Keratinocyte (primary cell): ENCODE measurements at regions not wholly inside any gene's neighbourhood (a gene's known extent, or its start where the extent isn't known, plus 50 kb on each side); places are given as distances from the start of the nearest gene placed in this dataset.

Experiments
- DNase-seq: peaks from one replicate; pipeline ENCODE4 v3.0.0-alpha.2; 2011; ENCODE audit warnings: low read depth, missing footprints, low spot score
- FAIRE-seq: peaks from 2 replicates; lab custom pipeline; 2011; peaks lifted over from hg19 to GRCh38; lab: Jason Lieb, UNC
- H2AFZ ChIP-seq: 2 replicates; pipeline ENCODE4 v1.6.0; 2012; ENCODE audit warnings: low read length, control low read depth, inconsistent platforms; ENCODE audit not compliant: control insufficient read depth
- H3K27ac ChIP-seq: 2 replicates; pipeline ENCODE4 v1.5.1; 2011; ENCODE audit warnings: low read length; ENCODE audit not compliant: control insufficient read depth, insufficient read depth
- H3K27me3 ChIP-seq: 3 replicates; pipeline ENCODE4 v1.6.0; 2011; ENCODE audit warnings: low read length; ENCODE audit not compliant: control insufficient read depth, insufficient read depth; ENCODE audit errors: extremely low read depth
- H3K36me3 ChIP-seq, 2 experiments: 2 replicates in 1 of 2; 3 replicates in 1 of 2; pipeline ENCODE4 v1.5.1; 2011; ENCODE audit warnings: low read length in 2 of 2, mild to moderate bottlenecking in 1 of 2; ENCODE audit not compliant: control insufficient read depth in 2 of 2, insufficient read depth in 2 of 2; ENCODE audit errors: extremely low read depth in 1 of 2
- H3K4me1 ChIP-seq: 3 replicates; pipeline ENCODE4 v1.5.1; 2011; ENCODE audit warnings: low read length; ENCODE audit not compliant: control insufficient read depth, insufficient read depth; ENCODE audit errors: extremely low read depth
- H3K4me2 ChIP-seq: 3 replicates; pipeline ENCODE4 v1.6.0; 2011; ENCODE audit warnings: low read depth, low read length; ENCODE audit not compliant: control insufficient read depth, insufficient read depth; ENCODE audit errors: extremely low read depth
- H3K4me3 ChIP-seq, 3 experiments: fragments of 200-600 bp in 1 of 3; sonication (generic) in 1 of 3; 2 replicates in 2 of 3; 3 replicates in 1 of 3; pipeline ENCODE4 v1.5.1; 2011 to 2016; ENCODE audit warnings: low read length in 3 of 3, mild to moderate bottlenecking in 3 of 3, control low read depth in 2 of 3, inconsistent platforms in 1 of 3, low read depth in 1 of 3, mixed read lengths in 1 of 3, mixed run types in 1 of 3, moderate library complexity in 1 of 3; ENCODE audit not compliant: control insufficient read depth in 2 of 3, insufficient read depth in 2 of 3; ENCODE audit errors: extremely low read depth in 1 of 3
- H3K79me2 ChIP-seq: 2 replicates; pipeline ENCODE4 v1.6.0; 2012; ENCODE audit warnings: low read length; ENCODE audit not compliant: control insufficient read depth, insufficient read depth
- H3K9ac ChIP-seq: 3 replicates; pipeline ENCODE4 v1.6.0; 2011; ENCODE audit warnings: low read length; ENCODE audit not compliant: control insufficient read depth, insufficient read depth; ENCODE audit errors: extremely low read depth
- H3K9me1 ChIP-seq: 3 replicates; pipeline ENCODE4 v1.6.0; 2011; ENCODE audit warnings: low read length; ENCODE audit not compliant: control insufficient read depth, insufficient read depth; ENCODE audit errors: extremely low read depth
- H3K9me3 ChIP-seq: 2 replicates; pipeline ENCODE4 v1.5.1; 2012; ENCODE audit warnings: low read depth, low read length; ENCODE audit not compliant: control insufficient read depth
- H4K20me1 ChIP-seq: 3 replicates; pipeline ENCODE4 v1.6.0; 2011; ENCODE audit warnings: low read length; ENCODE audit not compliant: control insufficient read depth, insufficient read depth; ENCODE audit errors: extremely low read depth
- CTCF ChIP-seq, 3 experiments: IDR thresholded peaks in 1 of 3; conservative IDR thresholded peaks in 1 of 3; optimal IDR thresholded peaks in 1 of 3; 2 replicates in 2 of 3; 3 replicates in 1 of 3; pipeline versions ENCODE3 to v1.5.1; 2011; ENCODE audit warnings: low read length in 3 of 3, mild to moderate bottlenecking in 3 of 3, moderate library complexity in 2 of 3, control low read depth in 1 of 3, inconsistent platforms in 1 of 3; ENCODE audit not compliant: insufficient read depth in 2 of 3; ENCODE audit errors: extremely low read depth in 1 of 3
- EZH2 ChIP-seq: IDR thresholded peaks from one replicate; pipeline ENCODE4 v1.6.1; 2012; ENCODE audit warnings: inconsistent platforms, mild to moderate bottlenecking, low read length, moderate library complexity
- dilution Hi-C: fragments of 300-500 bp; cut with MboI; formaldehyde crosslinking; loops from one replicate; pipeline ENCODE4 v1.7.0; 2020; ENCODE audit warnings: low sequenced_read_pairs; ENCODE audit not compliant: extremely low pct_ligation_motif_present

GRCh38 chr7:91598791-91599190 is 281.7 kb downstream of the MTERF1 start:
- no peak overlapping the region for H3K9ac ChIP-seq
- DNase-seq (no peak), FAIRE-seq (no peak)
- H4K20me1 ChIP-seq: no peaks in the 10 kb centered on the region
- no peak overlapping the region for H3K4me3 ChIP-seq
- H3K79me2 ChIP-seq: no peaks in the 10 kb centered on the region
- H3K4me2 ChIP-seq: no peak overlapping the region
- dilution Hi-C loops: no loop called here
- no peak overlapping the region for H3K27ac ChIP-seq
- no peak overlapping the region for H2AFZ ChIP-seq
- no peaks in the 10 kb centered on the region for H3K27me3 ChIP-seq
- H3K9me3 ChIP-seq: no peaks in the 10 kb centered on the region
- TF ChIP-seq CTCF (optimal IDR thresholded peaks at IDR 0.05 in 1 of 3, IDR thresholded peaks at IDR 0.05 in 1 of 3, conservative IDR thresholded peaks at IDR 0.05 in 1 of 3; ENCODE audit: extremely low read depth in 1 of 3, insufficient read depth in 2 of 3, low read length in 3 of 3) (no peak), EZH2 (no peak)
- no peaks in the 10 kb centered on the region for H3K36me3 ChIP-seq
- no peaks in the 10 kb centered on the region for H3K4me1 ChIP-seq
- H3K9me1 ChIP-seq: no peaks in the 10 kb centered on the region

- no peak for DNase-seq
- H4K20me1 ChIP-seq: no peaks in the 10 kb centered on the region
- TF ChIP-seq CTCF (optimal IDR thresholded peaks at IDR 0.05 in 1 of 3, IDR thresholded peaks at IDR 0.05 in 1 of 3, conservative IDR thresholded peaks at IDR 0.05 in 1 of 3; ENCODE audit: extremely low read depth in 1 of 3, insufficient read depth in 2 of 3, low read length in 3 of 3): no peak
- no peak for TF ChIP-seq EZH2
- no peak overlapping the region for H3K4me2 ChIP-seq
- no peak overlapping the region for H3K4me3 ChIP-seq
- H3K27ac ChIP-seq: no peak overlapping the region
- no peak for FAIRE-seq
- H3K4me1 ChIP-seq: no peaks in the 10 kb centered on the region
- no peaks in the 10 kb centered on the region for H3K36me3 ChIP-seq
- no peak overlapping the region for H2AFZ ChIP-seq
- no peaks in the 10 kb centered on the region for H3K27me3 ChIP-seq
- no peaks in the 10 kb centered on the region for H3K79me2 ChIP-seq
- H3K9me3 ChIP-seq: no peaks in the 10 kb centered on the region
- no peaks in the 10 kb centered on the region for H3K9me1 ChIP-seq
- dilution Hi-C loops: no loop called here
- H3K9ac ChIP-seq: no peak overlapping the region
Measured at GRCh38 chr7:91600112-91600511, 280.4 kb downstream of the MTERF1 start.
